ENCODE measurements at regions not wholly inside any gene's neighbourhood (a gene's known extent, or its start where the extent isn't known, plus 50 kb on each side); places are given as distances from the start of the nearest gene placed in this dataset.
A peak's percentile ranks its signal among the peaks of the same experiment; 100 is the strongest.

- Histone ChIP-seq H3K4me3 (peak overlapping the region; percentile 79), H3K36me3 (no peaks in the 10 kb centered on the region), H3K27ac (peak overlapping the region; percentile 98), H3K9me3 (no peaks in the 10 kb centered on the region), H3K4me1 (peaks cover 93% of the 10 kb centered on the region), H3K27me3 (no peaks in the 10 kb centered on the region)
- peak; percentile 62 to 75 for DNase-seq (ENCODE audit: low spot score in 2 of 2)
- 27% methylated on average over 24 of the region's 24 CpGs for WGBS
- TF ChIP-seq POLR2AphosphoS5 (IDR thresholded peaks at IDR 0.05) (peak in 1 of 3 donors; percentile 3), POLR2A (IDR thresholded peaks at IDR 0.05) (no peak)
These were observed 66.7 kb upstream of the PPARA start for GRCh38 chr22:46083383-46084350.

DNA sequence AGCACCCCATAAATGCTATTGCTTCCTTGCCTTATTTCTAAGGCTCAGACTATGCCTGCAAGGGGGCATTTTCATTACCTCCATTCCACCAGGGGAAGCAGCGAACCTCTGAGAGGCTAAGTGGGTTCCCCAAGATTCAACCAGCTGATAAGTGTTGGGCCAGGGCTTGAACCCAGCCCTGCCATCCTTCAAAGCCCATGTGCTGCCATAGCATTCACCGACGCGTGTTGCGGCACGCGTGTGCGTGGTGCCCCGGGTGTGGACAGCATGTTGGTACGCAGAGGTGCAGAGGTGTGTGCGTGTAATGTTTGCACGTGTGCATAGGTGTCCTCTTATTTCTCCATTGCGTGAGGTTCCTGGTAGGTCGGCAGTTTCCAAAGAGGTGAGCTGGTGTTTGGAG, 66.0 kb upstream of the PPARA start:
- H3K4me3 ChIP-seq: peak overlapping the region; percentile 79

DNA sequence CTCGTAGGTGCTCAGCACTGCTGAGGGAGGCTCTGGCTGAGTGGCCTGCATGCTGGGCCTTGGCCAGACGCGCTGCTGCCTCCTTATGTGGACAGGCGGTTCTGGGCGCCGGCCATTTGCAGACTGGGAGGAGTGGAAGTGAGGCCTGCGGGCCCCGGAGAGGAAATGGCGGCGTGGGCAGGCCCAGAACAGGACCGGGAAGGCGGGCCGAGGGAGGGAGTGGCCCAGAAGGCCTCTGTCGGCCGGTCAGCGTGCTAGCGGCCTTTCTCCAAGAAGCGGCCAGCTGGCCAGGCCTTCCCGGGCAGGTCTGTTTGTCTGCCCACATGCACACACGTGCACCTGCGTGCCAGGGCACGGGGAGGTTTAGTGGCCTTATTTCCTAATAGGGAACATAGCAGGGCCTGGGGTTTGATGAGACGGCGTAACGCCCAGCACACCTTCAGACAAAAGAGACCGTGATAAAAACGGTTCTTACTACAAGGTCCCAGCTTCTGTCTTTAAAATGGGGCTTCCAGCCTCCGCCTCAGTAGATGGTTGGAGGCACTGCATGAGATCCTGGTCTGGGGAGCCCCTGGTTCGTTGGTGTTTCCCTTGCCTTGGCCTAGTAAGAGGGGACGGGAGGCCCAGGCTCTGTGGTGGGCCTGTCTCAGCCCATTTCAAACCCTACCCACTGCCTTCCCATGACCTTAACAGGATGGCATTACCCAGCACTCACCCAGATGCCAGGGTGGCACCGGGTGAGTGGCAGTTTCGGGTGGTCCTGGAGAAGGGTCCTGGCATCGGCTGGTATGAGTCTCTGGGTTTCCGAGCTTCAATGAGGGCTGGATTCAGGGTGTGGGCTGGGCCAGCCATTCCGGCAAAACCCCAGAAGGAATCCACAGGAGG, 65.1 kb upstream of the PPARA start:
- WGBS: 0% methylated on average over 7 of the region's 35 CpGs

More for the DNA sequence above, 66.0 kb upstream of the PPARA start:
- no peak for TF ChIP-seq POLR2A (IDR thresholded peaks at IDR 0.05)
- no peak for TF ChIP-seq POLR2AphosphoS5 (IDR thresholded peaks at IDR 0.05)
- no peak for TF ChIP-seq EP300 (IDR thresholded peaks at IDR 0.05)
- TF ChIP-seq CTCF (IDR thresholded peaks at IDR 0.05): no peak
- Histone ChIP-seq H3K27me3 (no peaks in the 10 kb centered on the region), H3K9me3 (no peaks in the 10 kb centered on the region), H3K4me1 (peaks cover 93% of the 10 kb centered on the region), H3K36me3 (no peaks in the 10 kb centered on the region), H3K27ac (peak overlapping the region; percentile 98)
- 34% methylated on average over 9 of the region's 14 CpGs for WGBS
- peak in 1 of 2 donors; percentile 52 for DNase-seq (ENCODE audit: low spot score in 2 of 2)

DNA sequence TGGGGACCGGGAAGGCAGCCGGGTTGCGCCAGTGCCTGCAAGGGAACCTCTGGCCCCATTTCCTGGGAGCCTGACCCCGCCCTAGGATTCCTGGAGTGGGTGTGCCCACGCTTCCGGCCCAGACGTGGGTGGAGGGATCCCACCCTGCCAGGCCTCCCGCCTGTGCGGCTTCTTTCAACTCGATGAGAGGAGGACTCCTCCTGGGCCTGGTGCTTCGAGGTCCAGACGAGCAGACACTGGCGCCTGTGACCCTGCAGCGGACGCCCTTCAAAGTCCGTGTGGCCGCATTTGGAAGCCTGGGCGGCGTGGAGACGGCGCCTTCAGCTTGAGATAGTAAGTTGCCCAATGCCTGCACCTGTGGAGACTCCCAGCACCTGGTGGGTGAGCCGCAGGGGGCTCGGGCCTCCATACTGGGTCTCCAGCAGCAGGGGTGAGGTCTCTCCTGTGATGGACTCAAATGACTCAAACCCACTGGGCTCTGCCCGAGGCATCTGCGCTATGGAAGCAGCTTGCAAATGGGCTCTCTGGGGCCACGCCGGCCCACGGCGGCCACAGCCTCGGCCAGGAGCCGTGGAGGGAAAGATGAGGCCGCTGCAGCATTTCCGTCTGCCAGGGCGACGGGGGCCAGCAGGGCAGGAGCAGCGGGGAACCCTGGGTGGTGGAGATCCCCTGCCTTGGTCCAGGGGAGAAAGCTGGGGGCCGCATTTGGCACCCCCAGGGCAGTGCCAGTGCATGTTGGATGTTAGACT, 64.3 kb upstream of the PPARA start:
- peak; percentile 94 to 95 for DNase-seq (ENCODE audit: low spot score in 2 of 2)
- Histone ChIP-seq H3K27ac (peak overlapping the region; percentile 98), H3K36me3 (no peaks in the 10 kb centered on the region), H3K9me3 (no peaks in the 10 kb centered on the region), H3K4me1 (peaks cover 100% of the 10 kb centered on the region), H3K27me3 (no peaks in the 10 kb centered on the region), H3K4me3 (peak overlapping the region; percentile 79)
- TF ChIP-seq EP300 (IDR thresholded peaks at IDR 0.05) (no peak), POLR2AphosphoS5 (IDR thresholded peaks at IDR 0.05) (peak; percentile 36 to 83 (median 78)), POLR2A (IDR thresholded peaks at IDR 0.05) (no peak), CTCF (IDR thresholded peaks at IDR 0.05) (no peak)
- 20% methylated on average over 12 of the region's 37 CpGs for WGBS

More for the DNA sequence above, 65.1 kb upstream of the PPARA start:
- Histone ChIP-seq H3K36me3 (no peaks in the 10 kb centered on the region), H3K4me3 (peak overlapping the region; percentile 79), H3K27me3 (no peaks in the 10 kb centered on the region), H3K9me3 (no peaks in the 10 kb centered on the region), H3K4me1 (peaks cover 95% of the 10 kb centered on the region), H3K27ac (peak overlapping the region; percentile 98)
- peak; percentile 91 to 94 for DNase-seq (ENCODE audit: low spot score in 2 of 2)
- peak; percentile 30 to 87 (median 79) for TF ChIP-seq POLR2AphosphoS5 (IDR thresholded peaks at IDR 0.05)
- TF ChIP-seq POLR2A (IDR thresholded peaks at IDR 0.05): peak in 1 of 2 donors; percentile 40
- TF ChIP-seq EP300 (IDR thresholded peaks at IDR 0.05): no peak

DNA sequence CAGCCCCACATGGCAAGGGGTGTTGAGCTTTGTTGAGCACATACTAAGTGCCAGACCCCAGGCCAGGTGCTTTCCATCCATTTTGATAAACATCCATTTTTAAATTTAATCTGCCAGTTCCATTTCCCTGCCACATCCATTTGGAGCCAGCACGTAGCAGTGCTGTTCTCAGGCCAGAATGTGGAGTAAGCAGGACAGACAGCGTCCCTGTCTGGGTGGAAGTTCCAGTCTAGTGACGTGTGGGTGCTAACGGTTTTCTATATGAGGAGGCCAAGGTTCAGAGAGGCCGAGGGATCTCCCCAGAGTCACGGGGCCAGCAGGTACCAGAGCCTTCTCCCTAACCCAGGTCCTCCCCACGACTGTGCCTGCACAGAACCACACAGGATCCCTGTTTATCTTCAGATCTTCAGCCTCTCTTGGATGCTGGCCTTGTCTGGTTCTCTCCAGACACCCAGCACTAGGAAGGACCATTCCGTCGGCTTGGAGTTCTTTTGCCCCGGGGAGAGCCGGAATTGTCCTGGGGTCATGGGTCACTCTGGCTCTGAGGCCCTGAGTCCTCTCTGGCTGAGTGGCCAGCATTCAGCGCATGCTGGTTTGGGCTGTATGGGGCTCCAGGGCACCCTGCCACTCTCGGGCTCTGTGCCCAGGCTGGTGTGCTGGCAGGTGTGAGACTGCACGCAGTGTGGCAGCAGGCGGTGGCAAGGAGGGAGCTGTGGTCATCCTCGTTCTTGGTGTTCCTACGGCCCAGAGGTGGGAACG, 63.6 kb upstream of the PPARA start:
- H3K9me3 ChIP-seq: no peaks in the 10 kb centered on the region
- 28% methylated on average over 5 of the region's 18 CpGs for whole genome bisulfite sequencing
- peak overlapping the region; percentile 98 for H3K27ac ChIP-seq
- H3K4me3 ChIP-seq: peak overlapping the region; percentile 79
- peak; percentile 69 to 78 for DNase-seq (ENCODE audit: low spot score in 2 of 2)
- H3K36me3 ChIP-seq: peaks cover 6% of the 10 kb centered on the region
- no peak for TF ChIP-seq POLR2AphosphoS5 (IDR thresholded peaks at IDR 0.05)
- no peak for TF ChIP-seq POLR2A (IDR thresholded peaks at IDR 0.05)
- H3K4me1 ChIP-seq: peaks cover 100% of the 10 kb centered on the region
- no peaks in the 10 kb centered on the region for H3K27me3 ChIP-seq
